SK-N-MC (cell line): ENCODE measurements at regions not wholly inside any gene's neighbourhood (a gene's known extent, or its start where the extent isn't known, plus 50 kb on each side); places are given as distances from the start of the nearest gene placed in this dataset.

Source experiments
- EZH2 ChIP-seq: fragments of 200-600 bp; sonication (generic); IDR thresholded peaks from one replicate; pipeline ENCODE4 v1.6.1; 2017; ENCODE audit warnings: antibody characterized with exemption
- POLR2AphosphoS5 ChIP-seq: IDR thresholded peaks from 2 replicates; pipeline ENCODE4 v1.6.1; 2012; ENCODE audit warnings: mild to moderate bottlenecking, low read depth, low read length, borderline replicate concordance

DNA sequence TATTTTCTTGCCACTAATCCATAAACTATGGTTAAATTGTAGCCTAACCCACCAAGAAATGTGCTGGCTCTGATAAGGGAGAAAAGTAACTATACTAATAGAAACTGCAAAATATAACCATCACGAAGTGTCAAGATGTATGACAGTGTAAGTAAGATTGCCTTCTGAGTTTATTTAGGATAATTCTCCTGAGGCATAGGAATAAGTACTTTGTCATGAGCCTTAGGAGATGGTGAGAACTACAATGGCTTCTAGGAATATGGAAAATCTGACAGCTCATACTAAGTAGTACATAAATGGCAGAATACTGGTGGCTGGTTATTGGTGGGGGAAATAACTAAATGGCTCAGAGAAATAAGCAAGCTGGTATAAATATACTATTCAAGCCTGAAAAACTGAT lies 543.9 kb downstream of the PRR16 start:
- no peak for TF ChIP-seq EZH2
- TF ChIP-seq POLR2AphosphoS5, result no peak
